ENCODE measurements at regions not wholly inside any gene's neighbourhood (a gene's known extent, or its start where the extent isn't known, plus 50 kb on each side); places are given as distances from the start of the nearest gene placed in this dataset.

- no peak for DNase-seq (ENCODE audit: low read depth)
These were observed 324.6 kb downstream of the CAAP1 start for GRCh38 chr9:26567976-26568375.

DNA sequence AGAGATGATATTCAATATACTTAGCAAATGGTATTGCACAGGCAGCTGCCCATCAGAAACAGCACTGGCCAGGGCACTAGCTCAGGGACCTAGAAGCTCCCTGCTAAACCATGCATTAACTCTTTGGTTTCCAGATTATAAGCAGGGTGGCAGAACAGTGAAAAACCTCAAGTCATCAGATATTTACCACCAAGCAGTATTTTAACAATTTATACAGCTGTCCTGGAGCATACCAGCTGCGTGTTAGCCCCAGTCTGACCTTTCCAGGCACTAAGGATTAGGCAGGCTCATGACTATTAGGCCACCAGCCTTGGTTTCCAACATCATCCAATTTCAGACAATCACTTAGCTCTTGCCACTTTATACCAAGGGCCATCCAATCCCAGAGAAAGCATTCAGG is 326.5 kb downstream of the CAAP1 start:
- no peak for DNase-seq (ENCODE audit: low read depth)

DNA sequence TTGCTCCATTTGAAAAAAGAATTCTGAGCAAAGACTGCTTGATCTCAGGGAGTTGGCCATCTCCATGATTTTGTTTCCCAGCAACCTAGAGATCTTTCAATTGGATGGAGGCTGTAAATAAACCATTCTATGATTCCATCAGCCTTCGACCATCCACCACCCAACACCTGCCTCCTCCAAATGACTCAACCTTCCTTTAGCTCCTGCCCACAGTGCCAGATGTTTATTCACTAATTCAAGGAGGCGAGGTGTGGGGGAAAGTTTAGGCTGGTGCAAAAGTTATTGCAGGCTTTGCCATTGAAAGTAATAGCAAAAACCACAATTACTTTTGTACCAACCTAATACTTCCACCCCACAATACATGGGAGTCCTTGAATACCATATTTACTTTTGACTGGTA is 327.5 kb downstream of the CAAP1 start:
- DNase-seq (ENCODE audit: low read depth), result no peak

- DNase-seq (ENCODE audit: low read depth), result no peak
These were observed 330.3 kb downstream of the CAAP1 start for GRCh38 chr9:26562338-26562737.

GRCh38 chr9:26561928-26562327 is 330.7 kb downstream of the CAAP1 start:
- no peak for DNase-seq (ENCODE audit: low read depth)

DNA sequence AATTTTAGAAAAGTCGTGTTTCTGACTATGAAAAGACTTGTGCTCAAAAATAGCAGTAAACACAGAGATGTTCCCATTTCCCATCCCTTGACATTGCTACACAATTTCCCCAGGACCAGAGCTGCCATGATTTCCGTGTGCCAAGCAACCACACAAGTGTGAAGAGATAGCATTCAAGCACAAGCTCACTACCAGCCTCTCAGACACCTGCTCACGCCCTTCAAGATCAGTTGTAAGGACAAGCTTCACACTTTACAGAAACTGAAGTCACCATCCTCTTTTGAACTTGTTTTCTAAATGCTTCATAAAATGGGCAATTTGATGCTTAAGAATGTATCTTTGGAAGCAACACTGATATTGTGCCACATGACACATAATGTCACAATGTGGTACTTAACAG is 333.1 kb downstream of the CAAP1 start:
- DNase-seq (ENCODE audit: low read depth), result no peak

GRCh38 chr9:26551971-26552370 is 340.6 kb downstream of the CAAP1 start:
- DNase-seq (ENCODE audit: low read depth), result no peak

DNA sequence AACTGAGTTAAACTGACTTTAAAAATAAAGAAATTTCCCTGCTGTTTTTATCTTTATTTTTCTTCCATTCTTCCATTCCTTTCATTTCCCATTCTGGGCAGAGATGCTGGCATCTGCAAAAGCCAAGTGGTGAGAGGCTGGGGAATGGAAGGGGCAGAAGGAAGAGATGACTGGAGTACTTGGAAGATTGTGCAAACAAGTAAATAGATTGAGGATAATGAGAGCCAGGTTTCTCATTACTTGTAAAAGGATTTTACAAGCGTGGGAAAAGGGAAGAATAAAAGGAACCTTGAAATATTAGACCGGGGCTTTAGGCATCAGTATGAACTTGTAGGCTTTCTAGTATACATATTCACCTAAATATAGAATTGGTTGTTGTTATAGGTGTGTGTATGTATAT is 341.2 kb downstream of the CAAP1 start:
- DNase-seq (ENCODE audit: low read depth), result no peak

DNA sequence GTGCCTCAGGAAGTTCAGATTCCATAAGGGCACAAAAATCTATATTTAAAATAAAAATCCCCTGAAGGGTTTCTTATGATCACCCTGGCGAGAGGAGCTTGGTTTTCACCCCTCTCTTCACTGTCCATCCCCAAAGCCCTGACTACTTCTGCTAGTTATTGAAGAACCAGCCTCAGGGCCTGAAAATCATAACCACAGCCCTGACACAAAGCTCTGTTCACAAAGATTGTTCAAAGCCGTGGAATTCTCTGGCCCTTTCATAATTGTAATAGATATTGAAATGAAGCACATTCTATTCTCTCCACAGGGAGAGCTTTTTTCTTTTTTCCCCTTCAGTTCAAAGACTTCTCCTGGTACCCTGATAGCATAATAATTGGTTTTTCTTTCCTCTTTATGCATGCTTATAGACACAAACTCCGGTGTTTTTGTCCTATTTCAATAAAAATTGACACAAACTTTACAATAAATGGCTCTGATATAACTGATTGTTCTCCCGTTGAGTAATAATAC is 343.8 kb downstream of the CAAP1 start:
- no peak for DNase-seq (ENCODE audit: low read depth)

- no peak for DNase-seq (ENCODE audit: low read depth)
These were observed 352.6 kb downstream of the CAAP1 start for GRCh38 chr9:26539867-26540493.

- DNase-seq (ENCODE audit: low read depth), result no peak
These were observed 355.4 kb downstream of the CAAP1 start for GRCh38 chr9:26537211-26537610.

DNA sequence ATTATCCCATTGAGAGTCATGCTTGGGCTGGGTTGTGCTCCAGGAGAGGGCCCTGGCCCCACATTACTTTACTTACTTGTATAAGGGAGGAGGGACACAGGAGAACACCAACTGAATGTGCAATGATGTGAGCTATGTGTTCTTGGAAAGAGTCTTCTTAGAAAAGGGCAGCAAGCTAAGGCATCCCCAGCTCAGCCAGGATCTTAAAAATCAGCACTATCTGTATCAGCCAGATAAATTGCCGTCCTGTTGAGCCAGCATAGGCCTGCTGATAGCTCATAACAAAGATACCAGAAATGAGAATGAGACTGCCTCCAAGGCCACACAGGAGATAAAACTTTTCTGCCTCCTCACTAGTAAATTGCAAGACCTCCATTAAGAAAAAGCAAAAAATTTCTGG is 357.5 kb downstream of the CAAP1 start:
- DNase-seq (ENCODE audit: low read depth), result no peak

- DNase-seq (ENCODE audit: low read depth), result no peak
These were observed 361.8 kb downstream of the CAAP1 start for GRCh38 chr9:26530841-26531240.

DNA sequence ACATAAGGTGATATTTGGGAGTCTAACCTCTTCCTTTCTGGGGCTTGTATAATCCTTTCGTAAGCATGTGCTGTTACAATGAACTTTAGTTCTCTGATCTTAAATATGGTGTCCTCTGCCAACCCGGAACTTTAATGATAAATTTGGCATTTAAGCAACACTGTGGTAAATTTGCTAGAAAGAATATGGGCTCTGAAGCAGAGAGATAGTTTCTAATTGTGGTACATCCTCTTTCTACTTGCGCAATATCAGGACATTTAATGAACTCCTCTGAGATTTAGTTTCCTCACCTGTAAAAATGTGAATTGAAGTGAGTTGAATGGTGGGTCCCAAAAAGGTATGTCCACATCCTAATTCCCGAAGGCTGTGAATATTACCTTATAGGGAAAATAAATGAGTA is 364.7 kb downstream of the CAAP1 start:
- no peak for DNase-seq (ENCODE audit: low read depth)

DNA sequence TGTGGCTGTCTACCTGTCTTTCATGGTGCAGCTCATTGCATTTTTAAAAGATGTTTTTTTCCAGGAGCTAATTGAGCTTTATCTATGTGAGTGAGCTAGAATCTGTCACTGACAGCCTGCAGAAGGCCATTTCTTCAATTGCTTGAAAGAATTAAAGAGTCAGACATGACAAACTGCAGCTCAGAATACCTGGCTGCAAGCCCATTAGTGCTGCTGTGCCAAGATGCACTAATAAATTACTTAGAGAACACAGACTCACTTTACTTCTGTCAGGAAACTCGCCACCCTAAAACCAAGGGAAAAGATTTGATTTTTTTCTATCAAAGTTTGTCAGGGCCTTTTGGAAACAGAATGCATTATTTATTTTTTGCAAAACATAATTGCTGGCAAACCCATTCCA is 368.3 kb downstream of the CAAP1 start:
- no peak for DNase-seq (ENCODE audit: low read depth)

GRCh38 chr9:26523577-26523976 is 369.0 kb downstream of the CAAP1 start:
- DNase-seq (ENCODE audit: low read depth), result no peak

- DNase-seq (ENCODE audit: low read depth), result no peak
These were observed 372.5 kb downstream of the CAAP1 start for GRCh38 chr9:26520141-26520540.

DNA sequence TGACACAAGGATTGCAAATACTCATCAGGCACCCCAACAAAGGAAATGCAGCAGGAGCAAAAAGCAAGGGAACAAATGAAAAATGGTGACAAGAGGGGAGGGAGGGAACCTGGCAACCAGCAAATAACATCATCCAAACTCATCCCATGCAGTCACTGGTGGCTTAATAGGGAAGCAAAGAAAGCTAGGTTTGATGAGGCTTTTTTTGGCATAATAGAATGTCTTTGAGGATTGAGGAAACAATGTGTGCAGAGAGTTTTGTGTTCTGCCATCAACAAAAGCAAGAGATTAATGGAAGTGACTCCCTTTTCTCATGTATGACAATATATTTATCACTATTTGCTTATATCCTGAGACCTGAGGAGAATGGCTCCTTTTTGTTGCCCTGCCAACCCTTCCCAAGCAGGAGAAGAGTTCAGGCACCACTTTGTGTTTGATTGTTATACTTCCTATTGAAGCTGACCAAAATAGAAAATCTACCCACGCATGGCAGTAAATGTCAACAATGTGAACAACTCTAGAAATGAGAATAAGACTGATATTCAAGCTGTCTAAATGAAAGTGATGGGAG is 375.7 kb downstream of the CAAP1 start:
- DNase-seq (ENCODE audit: low read depth), result no peak

DNA sequence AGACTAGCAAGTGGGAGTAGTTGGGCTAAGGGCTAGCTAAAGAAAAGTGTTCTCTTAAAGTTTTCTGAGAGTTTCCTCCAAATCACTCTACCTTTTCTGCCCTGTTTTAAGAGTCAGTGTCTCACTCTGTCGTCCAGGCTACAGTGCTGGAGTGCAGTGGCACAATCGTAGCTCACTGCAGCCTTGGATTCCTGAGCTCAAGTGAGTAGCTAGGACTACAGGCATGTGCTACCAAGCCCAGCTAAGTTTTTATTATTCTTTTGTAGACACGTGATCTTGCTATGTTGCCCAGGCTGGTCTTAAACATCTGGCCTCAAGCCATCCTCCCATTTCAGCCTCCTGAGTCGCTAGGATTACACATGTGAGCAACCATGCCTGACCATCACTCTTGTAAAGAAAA is 378.9 kb downstream of the CAAP1 start:
- no peak for DNase-seq (ENCODE audit: low read depth)

DNA sequence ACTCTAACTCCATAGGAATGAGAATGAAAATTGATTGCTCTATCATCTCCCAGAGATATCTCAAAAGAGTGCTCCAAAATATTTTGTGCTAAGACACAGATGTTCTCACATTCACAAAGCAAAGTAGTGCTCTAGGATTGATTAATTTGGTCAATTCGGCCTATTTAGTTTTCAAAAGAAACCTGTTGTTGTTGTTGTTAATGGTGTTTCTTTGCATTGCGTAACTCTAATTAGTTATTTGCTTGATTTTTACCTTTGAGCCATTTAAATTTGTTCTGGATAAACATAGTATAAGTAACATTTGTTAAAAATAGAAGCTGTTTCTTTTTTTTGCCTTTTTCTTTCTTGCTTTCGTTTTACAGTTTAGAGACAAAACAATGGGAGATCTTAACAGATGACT is 382.5 kb downstream of the CAAP1 start:
- no peak for DNase-seq (ENCODE audit: low read depth)

- no peak for DNase-seq (ENCODE audit: low read depth)
These were observed 383.7 kb downstream of the CAAP1 start for GRCh38 chr9:26508897-26509296.

DNA sequence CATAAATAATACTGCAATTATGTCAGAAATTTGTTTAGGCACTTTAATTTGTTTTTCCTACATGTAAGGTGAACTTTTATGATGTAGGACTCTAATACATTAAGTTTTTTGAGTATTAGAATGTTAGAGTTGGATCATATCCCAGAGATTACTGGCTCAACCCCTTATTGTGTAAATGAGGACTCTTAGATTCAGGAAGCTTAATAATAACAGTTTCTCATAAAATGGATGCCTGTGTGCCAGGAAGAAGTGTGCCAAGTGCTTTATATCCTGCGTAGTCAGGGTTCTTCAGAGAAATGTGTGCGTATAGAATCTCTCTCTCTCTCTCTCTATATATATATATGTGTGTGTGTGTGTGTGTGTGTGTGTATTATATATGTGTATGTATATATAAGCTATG is 388.5 kb downstream of the CAAP1 start:
- no peak for DNase-seq (ENCODE audit: low read depth)

DNA sequence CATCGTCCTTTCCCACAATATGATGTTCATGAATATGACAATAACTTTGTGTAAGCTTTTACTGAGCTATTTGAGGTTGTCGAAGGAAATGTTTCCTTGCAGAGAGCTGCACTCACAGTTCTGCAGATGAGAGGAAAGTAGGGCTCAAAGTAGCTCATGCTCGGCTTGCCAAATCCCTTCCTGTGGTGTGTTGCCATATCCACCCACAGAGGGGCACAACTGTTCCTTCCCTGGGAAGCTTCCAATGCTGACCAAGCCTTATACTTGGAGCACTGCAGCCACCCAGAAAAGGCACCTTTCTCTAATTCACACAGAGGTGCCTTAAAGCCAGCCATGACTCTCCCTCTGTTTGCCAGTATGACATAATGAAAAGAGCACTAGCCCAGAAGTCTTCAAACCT is 390.3 kb downstream of the CAAP1 start:
- no peak for DNase-seq (ENCODE audit: low read depth)

DNA sequence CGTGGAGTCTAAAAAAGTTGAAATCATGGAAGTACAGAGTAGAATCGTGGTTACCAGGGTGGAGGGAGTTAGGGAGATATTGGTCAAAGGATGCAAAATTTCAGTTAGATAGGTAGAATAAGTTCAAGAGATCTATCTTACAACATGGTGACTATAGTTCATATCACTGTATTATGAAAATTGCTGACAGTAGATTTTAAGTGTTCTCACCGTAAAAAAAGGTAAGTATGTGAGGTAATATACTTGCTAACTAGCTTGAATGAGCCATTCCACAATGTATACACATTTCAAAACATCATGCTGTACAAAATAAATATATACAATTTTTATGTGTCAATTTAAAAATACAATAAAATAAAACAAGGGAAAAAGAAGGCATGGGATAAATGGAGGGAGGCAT is 392.1 kb downstream of the CAAP1 start:
- DNase-seq (ENCODE audit: low read depth), result no peak

All from activated T-cell treated with anti-CD3 and anti-CD28 coated beads for 1 hour (primary cell).